ENCODE measurements at regions not wholly inside any gene's neighbourhood (a gene's known extent, or its start where the extent isn't known, plus 50 kb on each side); places are given as distances from the start of the nearest gene placed in this dataset.

DNA sequence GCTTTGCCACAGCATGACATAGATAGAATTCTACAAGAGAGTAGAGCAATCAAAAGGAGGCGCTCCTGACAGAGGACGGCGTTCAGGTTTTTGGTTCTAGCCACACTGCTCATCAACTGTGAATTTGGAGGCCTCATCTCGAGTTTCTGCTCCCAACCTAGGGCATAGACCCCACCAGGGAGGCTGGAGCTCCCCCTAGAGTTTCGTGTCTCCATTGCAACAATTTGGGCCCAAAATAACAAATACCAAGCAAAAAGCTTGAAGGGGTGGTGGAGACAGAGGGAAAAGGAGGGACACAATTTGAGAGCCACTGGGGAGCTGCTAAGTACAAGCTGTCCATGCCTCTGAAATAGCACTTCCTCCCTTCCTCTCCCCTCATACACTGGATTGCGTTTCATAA lies 297.0 kb downstream of the GPATCH2 start:
- DNase-seq (peak; percentile 9), ATAC-seq (ENCODE audit: low read depth) (peak; percentile 40; the same call in 1 of the 2 replicates)
- Histone ChIP-seq H3K9ac (ENCODE audit: low read depth, low read length) (no peak overlapping the region), H3K56ac (ENCODE audit: extremely low read depth, insufficient read depth, low read length) (no peak overlapping the region), H3K4me2 (ENCODE audit: low read depth, low read length) (no peak overlapping the region), H3K27ac (ENCODE audit: insufficient read depth, low read length) (no peak overlapping the region), H3K9me1 (ENCODE audit: insufficient read depth, low read length) (no peaks in the 10 kb centered on the region), H4K20me1 (ENCODE audit: insufficient read depth, low read length) (no peaks in the 10 kb centered on the region), H4K91ac (ENCODE audit: insufficient read depth, low read depth, low read length) (no peak overlapping the region), H3K4me1 (ENCODE audit: control insufficient read depth, insufficient read depth, low read length) (peaks cover 1% of the 10 kb centered on the region; the same call in 1 of the 2 replicates), H3K4ac (ENCODE audit: low read depth, low read length) (no peak overlapping the region), H3K14ac (replicated peaks; ENCODE audit: low read depth, low read length) (no peak overlapping the region), H2AK9ac (replicated peaks; ENCODE audit: low read depth, low read length, poor library complexity) (no peak overlapping the region), H3K27me3 (ENCODE audit: control insufficient read depth, insufficient read depth, low read length) (no peaks in the 10 kb centered on the region), H3K79me1 (ENCODE audit: low read depth in 1 of 2, low read length in 2 of 2) (no peaks in the 10 kb centered on the region), H4K5ac (ENCODE audit: low read depth, low read length) (no peak overlapping the region), H2BK15ac (ENCODE audit: low read depth, low read length) (no peak overlapping the region), H3K9me3 (ENCODE audit: control insufficient read depth, insufficient read depth, low read length) (peaks cover 6% of the 10 kb centered on the region; the same call in 1 of the 2 replicates), H2AFZ (replicated peaks; ENCODE audit: low read length, poor library complexity) (no peak overlapping the region), H3K36me3 (ENCODE audit: control insufficient read depth, insufficient read depth, low read length) (no peaks in the 10 kb centered on the region), H2AK5ac (ENCODE audit: low read depth, low read length) (no peak overlapping the region), H3K23ac (ENCODE audit: low read depth, low read length) (no peak overlapping the region), H2BK20ac (ENCODE audit: low read depth, low read length) (no peak overlapping the region), H3K4me3 (ENCODE audit: insufficient read depth, low read depth, low read length) (no peak overlapping the region), H2BK120ac (ENCODE audit: low read depth, low read length) (no peak overlapping the region), H4K8ac (ENCODE audit: low read depth in 2 of 2, low read length in 2 of 2) (no peak overlapping the region), H2BK5ac (ENCODE audit: low read depth, low read length, poor library complexity, severe bottlenecking) (no peak overlapping the region), H3K18ac (ENCODE audit: low read depth, low read length) (no peak overlapping the region)
- no CpG with 5 or more reads among the region's 6 CpGs for WGBS, 2 experiments (ENCODE audit: extremely low coverage in 2 of 2, insufficient read length in 1 of 2)
- dilution Hi-C loops (cut with HindIII; ENCODE audit: low sequenced_read_pairs, unreplicated experiment): no loop called here
- POLR2A ChIA-PET (ENCODE audit: unreplicated experiment): no interaction called here
- BruUV-seq (replicated peaks): no TSS peak
- CTCF ChIA-PET: no interaction called here
- TF ChIP-seq MXI1 (IDR thresholded peaks at IDR 0.05; ENCODE audit: borderline replicate concordance, low read depth, low read length) (no peak), CEBPB (IDR thresholded peaks at IDR 0.05; ENCODE audit: low read depth, low read length) (no peak), POLR2A (IDR thresholded peaks at IDR 0.05; ENCODE audit: low read depth, low read length) (no peak), MAZ (IDR thresholded peaks at IDR 0.05; ENCODE audit: borderline replicate concordance, low read depth, low read length) (no peak), RCOR1 (IDR thresholded peaks at IDR 0.05; ENCODE audit: insufficient replicate concordance, low read length) (no peak), BHLHE40 (IDR thresholded peaks at IDR 0.05; ENCODE audit: low read depth, low read length) (no peak), RFX5 (IDR thresholded peaks at IDR 0.05; ENCODE audit: low read depth, low read length) (no peak), RAD21 (IDR thresholded peaks at IDR 0.05; ENCODE audit: low read length) (peak; percentile 77), MAFK (IDR thresholded peaks at IDR 0.05; ENCODE audit: low read depth, low read length) (no peak), NFE2L2 (IDR thresholded peaks at IDR 0.05; ENCODE audit: low read depth, low read length) (no peak), SMC3 (IDR thresholded peaks at IDR 0.05; ENCODE audit: low read depth, low read length) (peak; percentile 62), CHD1 (IDR thresholded peaks at IDR 0.05; ENCODE audit: low read depth, low read length) (no peak), FOS (IDR thresholded peaks at IDR 0.05; ENCODE audit: low read depth, low read length) (no peak)
- TF ChIP-seq, protein P1, sequence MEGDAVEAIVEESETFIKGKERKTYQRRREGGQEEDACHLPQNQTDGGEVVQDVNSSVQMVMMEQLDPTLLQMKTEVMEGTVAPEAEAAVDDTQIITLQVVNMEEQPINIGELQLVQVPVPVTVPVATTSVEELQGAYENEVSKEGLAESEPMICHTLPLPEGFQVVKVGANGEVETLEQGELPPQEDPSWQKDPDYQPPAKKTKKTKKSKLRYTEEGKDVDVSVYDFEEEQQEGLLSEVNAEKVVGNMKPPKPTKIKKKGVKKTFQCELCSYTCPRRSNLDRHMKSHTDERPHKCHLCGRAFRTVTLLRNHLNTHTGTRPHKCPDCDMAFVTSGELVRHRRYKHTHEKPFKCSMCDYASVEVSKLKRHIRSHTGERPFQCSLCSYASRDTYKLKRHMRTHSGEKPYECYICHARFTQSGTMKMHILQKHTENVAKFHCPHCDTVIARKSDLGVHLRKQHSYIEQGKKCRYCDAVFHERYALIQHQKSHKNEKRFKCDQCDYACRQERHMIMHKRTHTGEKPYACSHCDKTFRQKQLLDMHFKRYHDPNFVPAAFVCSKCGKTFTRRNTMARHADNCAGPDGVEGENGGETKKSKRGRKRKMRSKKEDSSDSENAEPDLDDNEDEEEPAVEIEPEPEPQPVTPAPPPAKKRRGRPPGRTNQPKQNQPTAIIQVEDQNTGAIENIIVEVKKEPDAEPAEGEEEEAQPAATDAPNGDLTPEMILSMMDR (conservative IDR thresholded peaks at IDR 0.05; ENCODE audit: low read depth, low read length): peak; percentile 71
- TF ChIP-seq, protein P2, sequence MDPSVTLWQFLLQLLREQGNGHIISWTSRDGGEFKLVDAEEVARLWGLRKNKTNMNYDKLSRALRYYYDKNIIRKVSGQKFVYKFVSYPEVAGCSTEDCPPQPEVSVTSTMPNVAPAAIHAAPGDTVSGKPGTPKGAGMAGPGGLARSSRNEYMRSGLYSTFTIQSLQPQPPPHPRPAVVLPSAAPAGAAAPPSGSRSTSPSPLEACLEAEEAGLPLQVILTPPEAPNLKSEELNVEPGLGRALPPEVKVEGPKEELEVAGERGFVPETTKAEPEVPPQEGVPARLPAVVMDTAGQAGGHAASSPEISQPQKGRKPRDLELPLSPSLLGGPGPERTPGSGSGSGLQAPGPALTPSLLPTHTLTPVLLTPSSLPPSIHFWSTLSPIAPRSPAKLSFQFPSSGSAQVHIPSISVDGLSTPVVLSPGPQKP (IDR thresholded peaks at IDR 0.05; ENCODE audit: borderline replicate concordance, low read depth, low read length): no peak
- TF ChIP-seq, protein P3, sequence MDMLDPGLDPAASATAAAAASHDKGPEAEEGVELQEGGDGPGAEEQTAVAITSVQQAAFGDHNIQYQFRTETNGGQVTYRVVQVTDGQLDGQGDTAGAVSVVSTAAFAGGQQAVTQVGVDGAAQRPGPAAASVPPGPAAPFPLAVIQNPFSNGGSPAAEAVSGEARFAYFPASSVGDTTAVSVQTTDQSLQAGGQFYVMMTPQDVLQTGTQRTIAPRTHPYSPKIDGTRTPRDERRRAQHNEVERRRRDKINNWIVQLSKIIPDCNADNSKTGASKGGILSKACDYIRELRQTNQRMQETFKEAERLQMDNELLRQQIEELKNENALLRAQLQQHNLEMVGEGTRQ (IDR thresholded peaks at IDR 0.05; ENCODE audit: low read depth, low read length): no peak
- in situ Hi-C loops (cut with MboI; ENCODE audit: low sequenced_read_pairs): no loop called here
- intact Hi-C loops (cut with micrococcal nuclease): loop anchor here (2.0 kb wide), 1 partner anchor 583 kb away; no protein-coding TSS in a partner anchor

Measured in IMR-90 (cell line).